ENCODE measurements at regions not wholly inside any gene's neighbourhood (a gene's known extent, or its start where the extent isn't known, plus 50 kb on each side); places are given as distances from the start of the nearest gene placed in this dataset.

DNA sequence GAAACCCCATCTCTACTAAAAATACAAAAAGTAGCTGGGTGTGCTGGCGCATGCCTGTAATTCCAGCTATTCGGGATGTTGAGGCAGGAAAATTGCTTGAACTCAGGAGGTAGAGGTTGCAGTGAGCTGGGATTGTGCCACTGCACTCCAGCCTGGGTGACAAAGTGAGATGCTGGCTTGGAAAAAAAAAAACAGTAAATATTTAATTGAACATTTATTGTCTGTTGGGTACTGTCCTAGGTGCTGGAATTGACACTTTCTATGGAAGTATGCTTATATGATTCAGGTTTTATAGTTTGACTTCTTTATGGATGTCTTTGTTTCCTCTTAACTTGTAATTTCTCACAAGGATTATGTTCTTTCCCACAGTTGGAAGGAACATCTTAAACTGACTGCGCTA, 633.1 kb upstream of the SETBP1 start:
- H3K4me3 ChIP-seq (replicated peaks; ENCODE audit: insufficient read depth, low read length) = no peak overlapping the region
- H3K27ac ChIP-seq (replicated peaks) = no peak overlapping the region
- no peaks in the 10 kb centered on the region for H3K27me3 ChIP-seq (ENCODE audit: insufficient read depth, poor library complexity, severe bottlenecking)
- no peak for DNase-seq (ENCODE audit: low read depth in 1 of 2, low spot score in 1 of 2)
- TF ChIP-seq, protein P1, sequence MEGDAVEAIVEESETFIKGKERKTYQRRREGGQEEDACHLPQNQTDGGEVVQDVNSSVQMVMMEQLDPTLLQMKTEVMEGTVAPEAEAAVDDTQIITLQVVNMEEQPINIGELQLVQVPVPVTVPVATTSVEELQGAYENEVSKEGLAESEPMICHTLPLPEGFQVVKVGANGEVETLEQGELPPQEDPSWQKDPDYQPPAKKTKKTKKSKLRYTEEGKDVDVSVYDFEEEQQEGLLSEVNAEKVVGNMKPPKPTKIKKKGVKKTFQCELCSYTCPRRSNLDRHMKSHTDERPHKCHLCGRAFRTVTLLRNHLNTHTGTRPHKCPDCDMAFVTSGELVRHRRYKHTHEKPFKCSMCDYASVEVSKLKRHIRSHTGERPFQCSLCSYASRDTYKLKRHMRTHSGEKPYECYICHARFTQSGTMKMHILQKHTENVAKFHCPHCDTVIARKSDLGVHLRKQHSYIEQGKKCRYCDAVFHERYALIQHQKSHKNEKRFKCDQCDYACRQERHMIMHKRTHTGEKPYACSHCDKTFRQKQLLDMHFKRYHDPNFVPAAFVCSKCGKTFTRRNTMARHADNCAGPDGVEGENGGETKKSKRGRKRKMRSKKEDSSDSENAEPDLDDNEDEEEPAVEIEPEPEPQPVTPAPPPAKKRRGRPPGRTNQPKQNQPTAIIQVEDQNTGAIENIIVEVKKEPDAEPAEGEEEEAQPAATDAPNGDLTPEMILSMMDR (IDR thresholded peaks at IDR 0.05; ENCODE audit: insufficient read depth, low read length) = no peak
- no peak for TF ChIP-seq SPI1 (IDR thresholded peaks at IDR 0.05; ENCODE audit: borderline replicate concordance, low read depth)
- TF ChIP-seq POLR2AphosphoS5 (IDR thresholded peaks at IDR 0.05; ENCODE audit: low read depth) = no peak

DNA sequence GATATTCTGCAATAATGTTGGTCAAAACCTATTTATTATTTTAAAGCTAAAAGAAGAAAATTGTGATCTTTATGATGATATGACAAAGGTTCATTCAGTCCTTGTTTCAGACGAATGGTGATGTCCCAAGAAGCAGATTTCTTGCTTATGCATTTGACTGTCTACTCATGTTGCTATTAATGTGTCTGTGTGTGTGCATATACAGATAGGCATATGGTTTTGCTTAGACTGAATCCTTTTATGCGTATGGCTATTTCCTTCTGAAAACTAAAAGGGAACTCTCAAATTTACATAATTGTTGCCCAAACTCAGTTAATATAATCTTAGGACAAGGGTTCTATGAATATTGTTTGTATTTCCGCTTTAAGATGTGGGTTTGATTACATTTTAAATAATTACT, 632.3 kb upstream of the SETBP1 start:
- Histone ChIP-seq H3K4me3 (replicated peaks; ENCODE audit: insufficient read depth, low read length) (no peak overlapping the region), H3K27ac (replicated peaks) (no peak overlapping the region), H3K27me3 (ENCODE audit: insufficient read depth, poor library complexity, severe bottlenecking) (no peaks in the 10 kb centered on the region)
- no peak for DNase-seq (ENCODE audit: low read depth in 1 of 2, low spot score in 1 of 2)
- TF ChIP-seq, protein P2, sequence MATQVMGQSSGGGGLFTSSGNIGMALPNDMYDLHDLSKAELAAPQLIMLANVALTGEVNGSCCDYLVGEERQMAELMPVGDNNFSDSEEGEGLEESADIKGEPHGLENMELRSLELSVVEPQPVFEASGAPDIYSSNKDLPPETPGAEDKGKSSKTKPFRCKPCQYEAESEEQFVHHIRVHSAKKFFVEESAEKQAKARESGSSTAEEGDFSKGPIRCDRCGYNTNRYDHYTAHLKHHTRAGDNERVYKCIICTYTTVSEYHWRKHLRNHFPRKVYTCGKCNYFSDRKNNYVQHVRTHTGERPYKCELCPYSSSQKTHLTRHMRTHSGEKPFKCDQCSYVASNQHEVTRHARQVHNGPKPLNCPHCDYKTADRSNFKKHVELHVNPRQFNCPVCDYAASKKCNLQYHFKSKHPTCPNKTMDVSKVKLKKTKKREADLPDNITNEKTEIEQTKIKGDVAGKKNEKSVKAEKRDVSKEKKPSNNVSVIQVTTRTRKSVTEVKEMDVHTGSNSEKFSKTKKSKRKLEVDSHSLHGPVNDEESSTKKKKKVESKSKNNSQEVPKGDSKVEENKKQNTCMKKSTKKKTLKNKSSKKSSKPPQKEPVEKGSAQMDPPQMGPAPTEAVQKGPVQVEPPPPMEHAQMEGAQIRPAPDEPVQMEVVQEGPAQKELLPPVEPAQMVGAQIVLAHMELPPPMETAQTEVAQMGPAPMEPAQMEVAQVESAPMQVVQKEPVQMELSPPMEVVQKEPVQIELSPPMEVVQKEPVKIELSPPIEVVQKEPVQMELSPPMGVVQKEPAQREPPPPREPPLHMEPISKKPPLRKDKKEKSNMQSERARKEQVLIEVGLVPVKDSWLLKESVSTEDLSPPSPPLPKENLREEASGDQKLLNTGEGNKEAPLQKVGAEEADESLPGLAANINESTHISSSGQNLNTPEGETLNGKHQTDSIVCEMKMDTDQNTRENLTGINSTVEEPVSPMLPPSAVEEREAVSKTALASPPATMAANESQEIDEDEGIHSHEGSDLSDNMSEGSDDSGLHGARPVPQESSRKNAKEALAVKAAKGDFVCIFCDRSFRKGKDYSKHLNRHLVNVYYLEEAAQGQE (IDR thresholded peaks at IDR 0.05; ENCODE audit: insufficient replicate concordance, low read depth) = no peak
- TF ChIP-seq POLR2AphosphoS5 (IDR thresholded peaks at IDR 0.05; ENCODE audit: low read depth) = no peak
- TF ChIP-seq, protein P1 (IDR thresholded peaks at IDR 0.05; ENCODE audit: insufficient read depth, low read length) = no peak
- no peak for TF ChIP-seq GABPA (IDR thresholded peaks at IDR 0.05; ENCODE audit: low read depth)
- no peak for TF ChIP-seq SPI1 (IDR thresholded peaks at IDR 0.05; ENCODE audit: borderline replicate concordance, low read depth)

DNA sequence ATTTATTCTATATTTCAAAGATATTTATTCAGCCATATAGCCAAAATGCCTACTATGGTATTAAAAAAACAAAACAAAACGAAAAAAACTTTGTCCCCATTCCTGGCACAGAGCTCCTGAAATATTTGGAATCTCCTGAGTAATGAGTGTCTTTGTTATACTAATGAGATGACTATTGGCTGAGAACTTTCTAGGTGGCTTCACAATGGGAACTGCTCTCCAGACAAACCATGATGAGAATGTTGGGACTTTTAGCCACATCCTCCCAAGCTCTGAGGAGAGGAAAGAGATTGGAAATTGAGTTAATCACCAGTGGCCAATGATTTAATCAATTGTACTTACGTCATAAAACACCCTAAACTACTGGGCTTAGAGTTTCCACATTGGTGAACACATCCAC, 631.8 kb upstream of the SETBP1 start:
- H3K27me3 ChIP-seq (ENCODE audit: insufficient read depth, poor library complexity, severe bottlenecking) = no peaks in the 10 kb centered on the region
- H3K27ac ChIP-seq (replicated peaks) = no peak overlapping the region
- no peak overlapping the region for H3K4me3 ChIP-seq (replicated peaks; ENCODE audit: insufficient read depth, low read length)
- DNase-seq (ENCODE audit: low read depth in 1 of 2, low spot score in 1 of 2) = no peak
- TF ChIP-seq POLR2AphosphoS5 (IDR thresholded peaks at IDR 0.05; ENCODE audit: low read depth) (no peak), GABPA (IDR thresholded peaks at IDR 0.05; ENCODE audit: low read depth) (no peak), SPI1 (IDR thresholded peaks at IDR 0.05; ENCODE audit: borderline replicate concordance, low read depth) (no peak)
- TF ChIP-seq, protein P1 (IDR thresholded peaks at IDR 0.05; ENCODE audit: insufficient read depth, low read length) = no peak
- TF ChIP-seq, protein P2 (IDR thresholded peaks at IDR 0.05; ENCODE audit: insufficient replicate concordance, low read depth) = no peak

DNA sequence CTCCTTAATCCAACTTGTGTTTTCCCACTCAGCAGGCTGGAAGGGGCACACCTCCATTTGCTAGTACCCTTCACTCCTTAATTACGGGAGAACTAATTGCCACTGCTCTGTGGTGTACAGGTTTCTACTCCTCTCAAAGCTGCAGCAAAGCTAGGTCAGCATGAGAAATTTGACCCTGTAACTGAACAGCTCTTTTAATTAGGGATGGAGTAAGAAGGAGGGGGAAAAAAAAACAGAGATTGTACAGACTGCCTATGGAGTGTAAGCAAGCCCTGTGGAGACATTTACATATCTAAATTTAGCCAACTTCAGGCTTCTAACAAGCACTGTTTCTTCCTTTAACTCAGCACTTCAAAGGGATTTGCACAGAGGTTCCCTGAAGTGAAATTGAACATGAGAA, 629.7 kb upstream of the SETBP1 start:
- no peak overlapping the region for H3K4me3 ChIP-seq (replicated peaks; ENCODE audit: insufficient read depth, low read length)
- DNase-seq (ENCODE audit: low read depth in 1 of 2, low spot score in 1 of 2) = no peak
- TF ChIP-seq, protein P1 (IDR thresholded peaks at IDR 0.05; ENCODE audit: insufficient read depth, low read length) = no peak
- TF ChIP-seq, protein P2 (IDR thresholded peaks at IDR 0.05; ENCODE audit: insufficient replicate concordance, low read depth) = no peak
- no peak for TF ChIP-seq SPI1 (IDR thresholded peaks at IDR 0.05; ENCODE audit: borderline replicate concordance, low read depth)
- TF ChIP-seq POLR2AphosphoS5 (IDR thresholded peaks at IDR 0.05; ENCODE audit: low read depth) = no peak
- no peak for TF ChIP-seq GABPA (IDR thresholded peaks at IDR 0.05; ENCODE audit: low read depth)
- H3K27ac ChIP-seq (replicated peaks) = no peak overlapping the region
- no peaks in the 10 kb centered on the region for H3K27me3 ChIP-seq (ENCODE audit: insufficient read depth, poor library complexity, severe bottlenecking)

All from HL-60 (cell line).